Fibroblast of lung (primary cell): ENCODE measurements at regions not wholly inside any gene's neighbourhood (a gene's known extent, or its start where the extent isn't known, plus 50 kb on each side); places are given as distances from the start of the nearest gene placed in this dataset.

Experiments
- CTCF ChIP-seq, 2 donors: IDR thresholded peaks in 1 of 2; conservative IDR thresholded peaks in 1 of 2; 1 replicate in 1 of 2; 2 replicates in 1 of 2; pipeline ENCODE4 v1.5.1; 2011 to 2012; ENCODE audit warnings: low read length in 2 of 2, control low read depth in 1 of 2, inconsistent platforms in 1 of 2, low read depth in 1 of 2, mild to moderate bottlenecking in 1 of 2
- EZH2 ChIP-seq: IDR thresholded peaks from 2 replicates; pipeline ENCODE4 v1.5.1; 2012; ENCODE audit warnings: low read length, control low read depth, mild to moderate bottlenecking; ENCODE audit errors: missing control alignments

- TF ChIP-seq CTCF (conservative IDR thresholded peaks at IDR 0.05 in 1 of 2, IDR thresholded peaks at IDR 0.05 in 1 of 2; ENCODE audit: low read depth in 1 of 2, low read length in 2 of 2) (no peak), EZH2 (no peak)
Measured at GRCh38 chr4:96099031-96099430, 259.1 kb downstream of the PDHA2 start.
